Keratinocyte (primary cell): ENCODE measurements at regions not wholly inside any gene's neighbourhood (a gene's known extent, or its start where the extent isn't known, plus 50 kb on each side); places are given as distances from the start of the nearest gene placed in this dataset.

Source experiments
- DNase-seq: peaks from one replicate; pipeline ENCODE4 v3.0.0-alpha.2; 2011; ENCODE audit warnings: low read depth, missing footprints, low spot score
- FAIRE-seq: peaks from 2 replicates; lab custom pipeline; 2011; peaks lifted over from hg19 to GRCh38; lab: Jason Lieb, UNC
- H2AFZ ChIP-seq: 2 replicates; pipeline ENCODE4 v1.6.0; 2012; ENCODE audit warnings: low read length, control low read depth, inconsistent platforms; ENCODE audit not compliant: control insufficient read depth
- H3K27ac ChIP-seq: 2 replicates; pipeline ENCODE4 v1.5.1; 2011; ENCODE audit warnings: low read length; ENCODE audit not compliant: control insufficient read depth, insufficient read depth
- H3K27me3 ChIP-seq: 3 replicates; pipeline ENCODE4 v1.6.0; 2011; ENCODE audit warnings: low read length; ENCODE audit not compliant: control insufficient read depth, insufficient read depth; ENCODE audit errors: extremely low read depth
- H3K36me3 ChIP-seq, 2 experiments: 2 replicates in 1 of 2; 3 replicates in 1 of 2; pipeline ENCODE4 v1.5.1; 2011; ENCODE audit warnings: low read length in 2 of 2, mild to moderate bottlenecking in 1 of 2; ENCODE audit not compliant: control insufficient read depth in 2 of 2, insufficient read depth in 2 of 2; ENCODE audit errors: extremely low read depth in 1 of 2
- H3K4me1 ChIP-seq: 3 replicates; pipeline ENCODE4 v1.5.1; 2011; ENCODE audit warnings: low read length; ENCODE audit not compliant: control insufficient read depth, insufficient read depth; ENCODE audit errors: extremely low read depth
- H3K4me2 ChIP-seq: 3 replicates; pipeline ENCODE4 v1.6.0; 2011; ENCODE audit warnings: low read depth, low read length; ENCODE audit not compliant: control insufficient read depth, insufficient read depth; ENCODE audit errors: extremely low read depth
- H3K4me3 ChIP-seq, 3 experiments: fragments of 200-600 bp in 1 of 3; sonication (generic) in 1 of 3; 2 replicates in 2 of 3; 3 replicates in 1 of 3; pipeline ENCODE4 v1.5.1; 2011 to 2016; ENCODE audit warnings: low read length in 3 of 3, mild to moderate bottlenecking in 3 of 3, control low read depth in 2 of 3, inconsistent platforms in 1 of 3, low read depth in 1 of 3, mixed read lengths in 1 of 3, mixed run types in 1 of 3, moderate library complexity in 1 of 3; ENCODE audit not compliant: control insufficient read depth in 2 of 3, insufficient read depth in 2 of 3; ENCODE audit errors: extremely low read depth in 1 of 3
- H3K79me2 ChIP-seq: 2 replicates; pipeline ENCODE4 v1.6.0; 2012; ENCODE audit warnings: low read length; ENCODE audit not compliant: control insufficient read depth, insufficient read depth
- H3K9ac ChIP-seq: 3 replicates; pipeline ENCODE4 v1.6.0; 2011; ENCODE audit warnings: low read length; ENCODE audit not compliant: control insufficient read depth, insufficient read depth; ENCODE audit errors: extremely low read depth
- H3K9me1 ChIP-seq: 3 replicates; pipeline ENCODE4 v1.6.0; 2011; ENCODE audit warnings: low read length; ENCODE audit not compliant: control insufficient read depth, insufficient read depth; ENCODE audit errors: extremely low read depth
- H3K9me3 ChIP-seq: 2 replicates; pipeline ENCODE4 v1.5.1; 2012; ENCODE audit warnings: low read depth, low read length; ENCODE audit not compliant: control insufficient read depth
- H4K20me1 ChIP-seq: 3 replicates; pipeline ENCODE4 v1.6.0; 2011; ENCODE audit warnings: low read length; ENCODE audit not compliant: control insufficient read depth, insufficient read depth; ENCODE audit errors: extremely low read depth
- CTCF ChIP-seq, 3 experiments: IDR thresholded peaks in 1 of 3; conservative IDR thresholded peaks in 1 of 3; optimal IDR thresholded peaks in 1 of 3; 2 replicates in 2 of 3; 3 replicates in 1 of 3; pipeline versions ENCODE3 to v1.5.1; 2011; ENCODE audit warnings: low read length in 3 of 3, mild to moderate bottlenecking in 3 of 3, moderate library complexity in 2 of 3, control low read depth in 1 of 3, inconsistent platforms in 1 of 3; ENCODE audit not compliant: insufficient read depth in 2 of 3; ENCODE audit errors: extremely low read depth in 1 of 3
- EZH2 ChIP-seq: IDR thresholded peaks from one replicate; pipeline ENCODE4 v1.6.1; 2012; ENCODE audit warnings: inconsistent platforms, mild to moderate bottlenecking, low read length, moderate library complexity
- dilution Hi-C: fragments of 300-500 bp; cut with MboI; formaldehyde crosslinking; loops from one replicate; pipeline ENCODE4 v1.7.0; 2020; ENCODE audit warnings: low sequenced_read_pairs; ENCODE audit not compliant: extremely low pct_ligation_motif_present

- H2AFZ ChIP-seq, result no peak overlapping the region
- H3K9ac ChIP-seq, result no peak overlapping the region
- no peaks in the 10 kb centered on the region for H3K79me2 ChIP-seq
- dilution Hi-C loops, result no loop called here
- H3K4me2 ChIP-seq, result no peak overlapping the region
- H3K9me3 ChIP-seq, result no peaks in the 10 kb centered on the region
- no peaks in the 10 kb centered on the region for H3K9me1 ChIP-seq
- TF ChIP-seq EZH2 (no peak), CTCF (optimal IDR thresholded peaks at IDR 0.05 in 1 of 3, IDR thresholded peaks at IDR 0.05 in 1 of 3, conservative IDR thresholded peaks at IDR 0.05 in 1 of 3; ENCODE audit: extremely low read depth in 1 of 3, insufficient read depth in 2 of 3, low read length in 3 of 3) (no peak)
- H3K4me1 ChIP-seq, result no peaks in the 10 kb centered on the region
- no peaks in the 10 kb centered on the region for H3K27me3 ChIP-seq
- H3K4me3 ChIP-seq, result no peak overlapping the region
- FAIRE-seq (no peak), DNase-seq (no peak)
- no peak overlapping the region for H3K27ac ChIP-seq
- H3K36me3 ChIP-seq, result no peaks in the 10 kb centered on the region
- H4K20me1 ChIP-seq, result no peaks in the 10 kb centered on the region
Observed at GRCh38 chr2:228845162-228845925, 425.7 kb downstream of the PID1 start.

GRCh38 chr2:228841877-228842276, 429.2 kb downstream of the PID1 start:
- Histone ChIP-seq H3K9me1 (no peaks in the 10 kb centered on the region), H3K4me2 (no peak overlapping the region), H3K9me3 (no peaks in the 10 kb centered on the region), H3K79me2 (no peaks in the 10 kb centered on the region), H3K27ac (no peak overlapping the region), H3K27me3 (no peaks in the 10 kb centered on the region), H4K20me1 (no peaks in the 10 kb centered on the region), H3K4me1 (no peaks in the 10 kb centered on the region), H3K9ac (no peak overlapping the region), H2AFZ (no peak overlapping the region), H3K36me3 (no peaks in the 10 kb centered on the region), H3K4me3 (no peak overlapping the region)
- no peak for FAIRE-seq
- dilution Hi-C loops, result no loop called here
- DNase-seq, result no peak
- TF ChIP-seq EZH2 (no peak), CTCF (optimal IDR thresholded peaks at IDR 0.05 in 1 of 3, IDR thresholded peaks at IDR 0.05 in 1 of 3, conservative IDR thresholded peaks at IDR 0.05 in 1 of 3; ENCODE audit: extremely low read depth in 1 of 3, insufficient read depth in 2 of 3, low read length in 3 of 3) (no peak)
